Kidney (tissue), 13 donors: ENCODE measurements at regions not wholly inside any gene's neighbourhood (a gene's known extent, or its start where the extent isn't known, plus 50 kb on each side); places are given as distances from the start of the nearest gene placed in this dataset.

ENCODE experiments used
- DNase-seq, 5 donors: peaks; one replicate each; pipeline ENCODE4 v3.0.0-alpha.2; 2013 to 2020
- FAIRE-seq: peaks from 2 replicates; lab custom pipeline; 2012; peaks lifted over from hg19 to GRCh38; lab: Jason Lieb, UNC
- H3K27ac ChIP-seq, 2 donors: one replicate each; pipeline ENCODE4 v1.7.0; 2013; ENCODE audit warnings: low read depth in 2 of 2, low read length in 2 of 2, inconsistent platforms in 1 of 2
- H3K27me3 ChIP-seq: one replicate; pipeline ENCODE4 v1.7.1; 2013; ENCODE audit warnings: low read length, inconsistent platforms; ENCODE audit not compliant: control insufficient read depth, insufficient read depth
- H3K36me3 ChIP-seq, 3 donors: one replicate each; pipeline versions ENCODE4 v1.7.0 to v1.7.1; 2013; ENCODE audit warnings: low read length in 3 of 3, control low read depth in 1 of 3, inconsistent platforms in 1 of 3; ENCODE audit not compliant: insufficient read depth in 3 of 3, control insufficient read depth in 2 of 3
- H3K4me1 ChIP-seq, 3 donors: one replicate each; pipeline versions ENCODE4 v1.7.0 to v1.7.1; 2013; ENCODE audit warnings: low read length in 3 of 3, inconsistent platforms in 1 of 3, low read depth in 1 of 3; ENCODE audit not compliant: control insufficient read depth in 2 of 3, insufficient read depth in 2 of 3
- H3K4me3 ChIP-seq, 3 donors: one replicate each; pipeline versions ENCODE4 v1.7.0 to v1.8.1; 2013; ENCODE audit warnings: low read length in 3 of 3, control low read depth in 1 of 3, inconsistent platforms in 1 of 3
- H3K9ac ChIP-seq, 3 donors: one replicate each; pipeline versions ENCODE4 v1.7.0 to v1.7.1; 2013; ENCODE audit warnings: low read length in 3 of 3, control low read depth in 1 of 3, inconsistent platforms in 1 of 3
- H3K9me3 ChIP-seq, 3 donors: one replicate each; pipeline versions ENCODE4 v1.7.0 to v1.7.1; 2013; ENCODE audit warnings: low read length in 3 of 3, control low read depth in 1 of 3, inconsistent platforms in 1 of 3; ENCODE audit not compliant: control insufficient read depth in 2 of 3, insufficient read depth in 1 of 3
- CTCF ChIP-seq: IDR thresholded peaks from 3 replicates; pipeline ENCODE4 v1.5.1; 2012; ENCODE audit warnings: mild to moderate bottlenecking, moderate library complexity, borderline replicate concordance; ENCODE audit not compliant: insufficient read depth; ENCODE audit errors: extremely low read depth
- intact Hi-C: fragments of 100-400 bp; cut with DNase I; formaldehyde crosslinking; loops from one replicate; pipeline ENCODE4 v1.11.1; 2022
- donor health status: control.
- donor health status: control.
- donor health status: control.
- donor health status: control.
- donor health status: control.
- donor health status: DM: yes; HTN: yes; CAD: no.
- donor health status: Normal renal cell carcinoma (clear cell type).

- intact Hi-C loops, result no loop called here
- DNase-seq, result no peak
- no peak for FAIRE-seq
- no peak overlapping the region for H3K9ac ChIP-seq
- TF ChIP-seq CTCF, result no peak
- no peaks in the 10 kb centered on the region for H3K4me1 ChIP-seq
- no peak overlapping the region for H3K27ac ChIP-seq
- H3K4me3 ChIP-seq, result no peak overlapping the region
- H3K27me3 ChIP-seq, result no peaks in the 10 kb centered on the region
- H3K9me3 ChIP-seq, result no peaks in the 10 kb centered on the region
- no peaks in the 10 kb centered on the region for H3K36me3 ChIP-seq
Observed at GRCh38 chr13:106143392-106143791, 392.1 kb downstream of the EFNB2 start.

- FAIRE-seq, result no peak
- TF ChIP-seq CTCF, result no peak
- Histone ChIP-seq H3K27ac (no peak overlapping the region), H3K4me3 (no peak overlapping the region), H3K4me1 (no peaks in the 10 kb centered on the region), H3K36me3 (no peaks in the 10 kb centered on the region), H3K9ac (no peak overlapping the region), H3K9me3 (no peaks in the 10 kb centered on the region), H3K27me3 (no peaks in the 10 kb centered on the region)
- intact Hi-C loops, result no loop called here
- DNase-seq, result no peak
Observed at GRCh38 chr13:106140476-106140875, 395.0 kb downstream of the EFNB2 start.

- no peak for FAIRE-seq
- DNase-seq, result no peak
- H3K4me3 ChIP-seq, result no peak overlapping the region
- H3K36me3 ChIP-seq, result no peaks in the 10 kb centered on the region
- H3K27me3 ChIP-seq, result no peaks in the 10 kb centered on the region
- H3K4me1 ChIP-seq, result no peaks in the 10 kb centered on the region
- H3K27ac ChIP-seq, result no peak overlapping the region
- no peaks in the 10 kb centered on the region for H3K9me3 ChIP-seq
- TF ChIP-seq CTCF, result no peak
- intact Hi-C loops, result no loop called here
- no peak overlapping the region for H3K9ac ChIP-seq
Observed at GRCh38 chr13:106139942-106140341, 395.5 kb downstream of the EFNB2 start.

GRCh38 chr13:106139377-106139776 lies 396.1 kb downstream of the EFNB2 start:
- intact Hi-C loops, result no loop called here
- FAIRE-seq, result no peak
- H3K4me1 ChIP-seq, result no peaks in the 10 kb centered on the region
- no peak overlapping the region for H3K4me3 ChIP-seq
- no peak for TF ChIP-seq CTCF
- H3K27ac ChIP-seq, result no peak overlapping the region
- H3K27me3 ChIP-seq, result no peaks in the 10 kb centered on the region
- no peaks in the 10 kb centered on the region for H3K36me3 ChIP-seq
- DNase-seq, result no peak
- no peak overlapping the region for H3K9ac ChIP-seq
- H3K9me3 ChIP-seq, result no peaks in the 10 kb centered on the region
